ENCODE measurements at regions not wholly inside any gene's neighbourhood (a gene's known extent, or its start where the extent isn't known, plus 50 kb on each side); places are given as distances from the start of the nearest gene placed in this dataset.

- DNase-seq (ENCODE audit: low read depth in 2 of 2, low spot score in 1 of 2): no peak
Measured at GRCh38 chr12:130070126-130070611, 92.1 kb upstream of the FZD10 start.

- DNase-seq (ENCODE audit: low read depth in 2 of 2, low spot score in 1 of 2): no peak
Measured at GRCh38 chr12:130073721-130074120, 88.5 kb upstream of the FZD10 start.

- DNase-seq (ENCODE audit: low read depth in 2 of 2, low spot score in 1 of 2): no peak
Measured at GRCh38 chr12:130074661-130075406, 87.4 kb upstream of the FZD10 start.

GRCh38 chr12:130075497-130076076 is 86.7 kb upstream of the FZD10 start:
- DNase-seq (ENCODE audit: low read depth in 2 of 2, low spot score in 1 of 2): no peak

GRCh38 chr12:130076126-130076525 is 86.1 kb upstream of the FZD10 start:
- no peak for DNase-seq (ENCODE audit: low read depth in 2 of 2, low spot score in 1 of 2)

- DNase-seq (ENCODE audit: low read depth in 2 of 2, low spot score in 1 of 2): no peak
Measured at GRCh38 chr12:130076752-130077151, 85.5 kb upstream of the FZD10 start.

- DNase-seq (ENCODE audit: low read depth in 2 of 2, low spot score in 1 of 2): no peak
Measured at GRCh38 chr12:130078852-130079251, 83.4 kb upstream of the FZD10 start.

GRCh38 chr12:130079279-130079678 is 83.0 kb upstream of the FZD10 start:
- no peak for DNase-seq (ENCODE audit: low read depth in 2 of 2, low spot score in 1 of 2)

- DNase-seq (ENCODE audit: low read depth in 2 of 2, low spot score in 1 of 2): no peak
Measured at GRCh38 chr12:130080205-130080604, 82.1 kb upstream of the FZD10 start.

- no peak for DNase-seq (ENCODE audit: low read depth in 2 of 2, low spot score in 1 of 2)
Measured at GRCh38 chr12:130081117-130081805, 81.0 kb upstream of the FZD10 start.

- DNase-seq (ENCODE audit: low read depth in 2 of 2, low spot score in 1 of 2): no peak
Measured at GRCh38 chr12:130083002-130083401, 79.3 kb upstream of the FZD10 start.

GRCh38 chr12:130083734-130084133 is 78.5 kb upstream of the FZD10 start:
- no peak for DNase-seq (ENCODE audit: low read depth in 2 of 2, low spot score in 1 of 2)

GRCh38 chr12:130084359-130084758 is 77.9 kb upstream of the FZD10 start:
- no peak for DNase-seq (ENCODE audit: low read depth in 2 of 2, low spot score in 1 of 2)

- DNase-seq (ENCODE audit: low read depth in 2 of 2, low spot score in 1 of 2): no peak
Measured at GRCh38 chr12:130086248-130086647, 76.0 kb upstream of the FZD10 start.

- DNase-seq (ENCODE audit: low read depth in 2 of 2, low spot score in 1 of 2): no peak
Measured at GRCh38 chr12:130086797-130087196, 75.5 kb upstream of the FZD10 start.

GRCh38 chr12:130087222-130087621 is 75.0 kb upstream of the FZD10 start:
- no peak for DNase-seq (ENCODE audit: low read depth in 2 of 2, low spot score in 1 of 2)

GRCh38 chr12:130088504-130088903 is 73.8 kb upstream of the FZD10 start:
- no peak for DNase-seq (ENCODE audit: low read depth in 2 of 2, low spot score in 1 of 2)

GRCh38 chr12:130090542-130090941 is 71.7 kb upstream of the FZD10 start:
- DNase-seq (ENCODE audit: low read depth in 2 of 2, low spot score in 1 of 2): no peak

- no peak for DNase-seq (ENCODE audit: low read depth in 2 of 2, low spot score in 1 of 2)
Measured at GRCh38 chr12:130093380-130093779, 68.9 kb upstream of the FZD10 start.

- no peak for DNase-seq (ENCODE audit: low read depth in 2 of 2, low spot score in 1 of 2)
Measured at GRCh38 chr12:130097342-130097741, 64.9 kb upstream of the FZD10 start.

- no peak for DNase-seq (ENCODE audit: low read depth in 2 of 2, low spot score in 1 of 2)
Measured at GRCh38 chr12:130097798-130098255, 64.4 kb upstream of the FZD10 start.

Data from stimulated activated CD8-positive, alpha-beta memory T cell treated with anti-CD3 and anti-CD28 coated beads, Interleukin-4, amount 100 ng/mL, for 4 hours (primary cell).